HG02798 (cell line): ENCODE measurements at regions not wholly inside any gene's neighbourhood (a gene's known extent, or its start where the extent isn't known, plus 50 kb on each side); places are given as distances from the start of the nearest gene placed in this dataset.

ENCODE experiments used
- ATAC-seq: cut with Tn5 transposase; IDR thresholded peaks from one replicate; pipeline ENCODE4 v1.9.1; 2021; ENCODE audit warnings: mild to moderate bottlenecking; ENCODE audit not compliant: unreplicated experiment, poor library complexity

GRCh38 chr2:49224426-49225010, 70.2 kb upstream of the FSHR start:
- no peak for ATAC-seq

GRCh38 chr2:49222975-49223528, 68.7 kb upstream of the FSHR start:
- no peak for ATAC-seq

DNA sequence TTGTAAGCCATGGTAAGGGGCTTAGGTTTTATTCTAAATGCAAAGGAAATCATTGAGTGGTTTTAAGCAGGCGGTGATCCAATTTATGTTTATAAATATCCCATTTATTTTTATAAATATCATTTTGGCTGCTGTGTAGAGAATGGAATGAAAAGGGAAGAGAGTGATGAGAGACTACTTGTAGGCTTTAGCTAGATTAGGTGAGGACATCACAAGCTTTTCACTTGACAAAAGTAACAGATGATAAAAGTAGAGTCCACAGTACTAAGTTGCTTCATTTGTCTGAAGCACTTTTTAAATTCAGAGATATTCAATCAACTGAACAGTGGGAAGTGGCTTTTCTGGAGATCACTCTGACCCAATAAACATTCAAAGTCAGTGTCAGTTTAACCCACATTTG, 65.4 kb upstream of the FSHR start:
- no peak for ATAC-seq

GRCh38 chr2:49210191-49210590, 55.9 kb upstream of the FSHR start:
- no peak for ATAC-seq

DNA sequence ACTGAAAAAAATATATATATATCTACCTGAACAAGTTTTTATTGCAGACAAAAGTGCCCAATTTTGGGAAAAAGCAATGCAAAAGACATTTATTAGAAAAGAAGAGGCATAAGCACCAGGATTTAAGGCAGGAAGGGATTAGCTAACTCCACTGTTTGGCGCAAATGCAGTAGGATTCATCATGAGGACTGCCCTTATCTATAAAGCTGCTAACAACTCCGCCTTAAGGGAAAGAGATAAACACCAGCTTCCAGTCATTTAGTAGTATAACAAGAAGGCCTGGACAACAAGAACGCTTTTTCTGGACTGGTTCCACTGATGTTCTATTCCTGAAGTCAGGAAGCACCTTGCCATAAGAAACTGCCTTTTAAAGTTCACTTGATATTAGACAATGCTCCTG, 52.9 kb upstream of the FSHR start:
- no peak for ATAC-seq
